GM12878 (cell line): ENCODE measurements at regions not wholly inside any gene's neighbourhood (a gene's known extent, or its start where the extent isn't known, plus 50 kb on each side); places are given as distances from the start of the nearest gene placed in this dataset.

Experiments used
- ATAC-seq: fragments of 200-7000 bp; cut with Tn5 transposase; 3 replicates; pipeline ENCODE4 v1.9.1; 2020; ENCODE audit warnings: mild to moderate bottlenecking, moderate library complexity
- BruUV-seq: library from RNA; stranded (reverse); fragments of 400-500 nt; replicated peaks from 2 replicates; lab custom pipeline; 2021; lab: Mats Ljungman, UMichigan
- CTCF ChIA-PET: fragments of 300-600 bp; sonication (Branson Sonifier 250); formaldehyde crosslinking; extraction: SDS; loops from one replicate; lab custom pipeline; 2021; ENCODE audit warnings: inconsistent platforms; lab: Yijun Ruan, JAX
- POLR2A ChIA-PET: fragments of 350-600 bp; formaldehyde crosslinking; extraction: SDS; loops from one replicate; lab custom pipeline; 2021; ENCODE audit warnings: inconsistent platforms; lab: Charles Lee
- RAD21 ChIA-PET: fragments of 300-600 bp; sonication (Branson Sonifier 250); formaldehyde crosslinking; loops from one replicate; lab custom pipeline; 2023; ENCODE audit warnings: antibody characterized with exemption; ENCODE audit not compliant: unreplicated experiment; lab: Charles Lee
- SMC1A ChIA-PET: fragments of 300-600 bp; sonication (Branson Sonifier 250); formaldehyde crosslinking; loops from one replicate; lab custom pipeline; 2023; ENCODE audit not compliant: unreplicated experiment, uncharacterized antibody; lab: Charles Lee
- DNase-seq: peaks from one replicate; pipeline ENCODE4 v3.0.0-alpha.2; 2011; ENCODE audit warnings: low read depth, low spot score
- FAIRE-seq: peaks from 3 replicates; lab custom pipeline; 2011; peaks lifted over from hg19 to GRCh38; lab: Jason Lieb, UNC
- H2AFZ ChIP-seq: 2 replicates; pipeline ENCODE4 v1.6.0; 2011; ENCODE audit warnings: low read depth, low read length, control low read depth; ENCODE audit not compliant: control insufficient read depth
- H3K27ac ChIP-seq: 2 replicates; pipeline ENCODE4 v1.5.1; 2011; ENCODE audit warnings: control low read depth; ENCODE audit not compliant: control insufficient read depth, insufficient read depth
- H3K27me3 ChIP-seq, 2 experiments: replicated peaks in 1 of 2; 2 replicates each; pipeline versions ENCODE4 v1.6.0 to v1.6.1; 2011; ENCODE audit warnings: low read length in 1 of 2; ENCODE audit not compliant: control insufficient read depth in 2 of 2, insufficient read depth in 2 of 2
- H3K36me3 ChIP-seq, 2 experiments: 2 replicates each; pipeline ENCODE4 v1.5.1; 2011; ENCODE audit warnings: low read length in 1 of 2; ENCODE audit not compliant: control insufficient read depth in 2 of 2, insufficient read depth in 2 of 2
- H3K4me1 ChIP-seq: 2 replicates; pipeline ENCODE4 v1.6.1; 2011; ENCODE audit warnings: mild to moderate bottlenecking, low read length, moderate library complexity, mixed read lengths; ENCODE audit not compliant: control insufficient read depth, insufficient read depth
- H3K4me2 ChIP-seq: 2 replicates; pipeline ENCODE4 v1.6.0; 2011; ENCODE audit warnings: control low read depth; ENCODE audit not compliant: control insufficient read depth, insufficient read depth
- H3K4me3 ChIP-seq: fragments of 200-600 bp; sonication (generic); 2 replicates; pipeline ENCODE4 v1.5.1; 2016
- H3K79me2 ChIP-seq: 2 replicates; pipeline ENCODE4 v1.6.0; 2011; ENCODE audit warnings: low read length; ENCODE audit not compliant: control insufficient read depth, insufficient read depth
- H3K9ac ChIP-seq: 2 replicates; pipeline ENCODE4 v1.8.0; 2011; ENCODE audit warnings: low read length, control low read depth, mixed read lengths; ENCODE audit not compliant: control insufficient read depth, insufficient read depth
- H3K9me3 ChIP-seq: replicated peaks from 3 replicates; pipeline ENCODE4 v1.5.1; 2011; ENCODE audit warnings: mild to moderate bottlenecking, low read length; ENCODE audit not compliant: control insufficient read depth, insufficient read depth
- H4K20me1 ChIP-seq: 2 replicates; pipeline ENCODE4 v1.6.0; 2011; ENCODE audit not compliant: control insufficient read depth, insufficient read depth
- ATF7 ChIP-seq: fragments of 450-650 bp; IDR thresholded peaks from 2 replicates; pipeline ENCODE4 v1.6.1; 2016; ENCODE audit warnings: low read depth, mild to moderate bottlenecking
- CBFB ChIP-seq: IDR thresholded peaks from 2 replicates; pipeline ENCODE4 v1.6.1; 2016; ENCODE audit warnings: antibody characterized with exemption, low read depth
- CHD4 ChIP-seq: fragments of 200-600 bp; sonication (generic); IDR thresholded peaks from 2 replicates; pipeline ENCODE4 v1.6.1; 2016; ENCODE audit warnings: mild to moderate bottlenecking
- DPF2 ChIP-seq: fragments of 450-650 bp; IDR thresholded peaks from 2 replicates; pipeline ENCODE4 v1.6.1; 2017; ENCODE audit warnings: mild to moderate bottlenecking
- EGR1 ChIP-seq, 2 experiments: IDR thresholded peaks; 1 replicate in 1 of 2; 2 replicates in 1 of 2; pipeline ENCODE4 v1.6.1; 2011 to 2012; ENCODE audit warnings: low read depth in 2 of 2, low read length in 2 of 2, borderline replicate concordance in 1 of 2, mild to moderate bottlenecking in 1 of 2, moderate library complexity in 1 of 2
- GABPA ChIP-seq: IDR thresholded peaks from 2 replicates; pipeline ENCODE4 v1.6.1; 2014; ENCODE audit warnings: antibody characterized with exemption, low read depth, mild to moderate bottlenecking, inconsistent platforms
- HDAC2 ChIP-seq: fragments of 200-600 bp; sonication (generic); IDR thresholded peaks from 2 replicates; pipeline ENCODE4 v1.6.1; 2017
- LARP7 ChIP-seq: fragments of 450-650 bp; IDR thresholded peaks from 2 replicates; pipeline ENCODE4 v1.6.1; 2017; ENCODE audit warnings: mild to moderate bottlenecking
- NBN ChIP-seq: fragments of 450-650 bp; IDR thresholded peaks from 2 replicates; pipeline ENCODE4 v1.6.1; 2016
- NR2C1 ChIP-seq: fragments of 450-650 bp; IDR thresholded peaks from 2 replicates; pipeline ENCODE4 v1.6.1; 2017; ENCODE audit warnings: antibody characterized with exemption, mild to moderate bottlenecking, moderate library complexity
- POLR2A ChIP-seq: IDR thresholded peaks from 2 replicates; pipeline ENCODE4 v1.6.1; 2011; ENCODE audit warnings: low read depth, mild to moderate bottlenecking, low read length
- POU2F2 ChIP-seq: IDR thresholded peaks from 3 replicates; pipeline ENCODE4 v1.6.1; 2011; ENCODE audit warnings: low read depth, mild to moderate bottlenecking, low read length, borderline replicate concordance
- RAD21 ChIP-seq: IDR thresholded peaks from 2 replicates; pipeline ENCODE4 v1.6.1; 2011; ENCODE audit warnings: mild to moderate bottlenecking, low read depth, low read length, moderate library complexity; ENCODE audit not compliant: insufficient read depth
- RB1 ChIP-seq: fragments of 450-650 bp; formaldehyde crosslinking; IDR thresholded peaks from 2 replicates; pipeline ENCODE4 v1.6.1; 2017; ENCODE audit warnings: mild to moderate bottlenecking, borderline replicate concordance
- STAT3 ChIP-seq: IDR thresholded peaks from 2 replicates; pipeline ENCODE4 v1.6.1; 2011; ENCODE audit warnings: low read depth, low read length, improper control_type of control experiment
- TCF7 ChIP-seq: IDR thresholded peaks from 2 replicates; pipeline ENCODE4 v1.6.1; 2014; ENCODE audit warnings: antibody characterized with exemption, borderline replicate concordance
- ZSCAN29 ChIP-seq: fragments of 450-650 bp; IDR thresholded peaks from 2 replicates; pipeline ENCODE4 v1.6.1; 2017; ENCODE audit warnings: mild to moderate bottlenecking, moderate library complexity
- WGBS: methylation state at CpG from one replicate; pipeline ENCODE4 v1.1.6; 2016; ENCODE audit warnings: low lambda C conversion rate; ENCODE audit not compliant: insufficient replicate concordance, insufficient coverage; ENCODE audit errors: missing lambda C conversion rate; 5-methylcytosine and 5-hydroxymethylcytosine counted together
- in situ Hi-C: fragments of 300-500 bp; cut with MboI; formaldehyde crosslinking; loops from 9 replicates; pipeline ENCODE4 v1.14.3; 2018; ENCODE audit warnings: mixed read lengths
- intact Hi-C: fragments of 100-400 bp; cut with micrococcal nuclease; formaldehyde crosslinking; loops from one replicate; pipeline ENCODE4 v1.14.2; 2022; ENCODE audit not compliant: unreplicated experiment
- TF ChIP-seq, protein P1 (sequence below): fragments of 450-650 bp; IDR thresholded peaks from 2 replicates; pipeline ENCODE4 v1.6.1; 2014; ENCODE audit warnings: mild to moderate bottlenecking
- TF ChIP-seq, protein P2 (sequence below): fragments of 450-650 bp; IDR thresholded peaks from 2 replicates; pipeline ENCODE4 v1.6.1; 2016; ENCODE audit warnings: mild to moderate bottlenecking

DNA sequence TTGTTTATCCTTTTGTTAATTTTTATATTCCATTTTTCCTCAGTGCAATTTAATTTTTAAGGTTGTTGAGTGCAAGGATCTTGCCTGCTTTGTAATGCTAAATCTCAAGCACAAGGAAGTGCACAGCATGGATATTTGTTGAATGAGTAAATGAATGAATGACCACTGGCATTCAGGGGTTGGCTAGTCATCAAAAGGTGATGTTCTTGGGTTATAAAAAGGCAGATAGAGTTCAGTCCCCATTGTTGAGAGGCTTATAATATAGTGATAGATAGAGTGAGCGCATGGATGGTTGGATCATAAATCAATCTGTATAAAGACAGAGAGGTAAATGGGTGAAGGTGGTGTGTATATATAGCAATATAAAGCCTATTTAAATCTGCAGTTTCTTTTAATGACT lies 193.2 kb upstream of the KLF6 start (continued):
- no peak for TF ChIP-seq EGR1 (IDR thresholded peaks at IDR 0.05; ENCODE audit: borderline replicate concordance in 1 of 2, low read depth in 2 of 2, low read length in 2 of 2)
- TF ChIP-seq, protein P1, sequence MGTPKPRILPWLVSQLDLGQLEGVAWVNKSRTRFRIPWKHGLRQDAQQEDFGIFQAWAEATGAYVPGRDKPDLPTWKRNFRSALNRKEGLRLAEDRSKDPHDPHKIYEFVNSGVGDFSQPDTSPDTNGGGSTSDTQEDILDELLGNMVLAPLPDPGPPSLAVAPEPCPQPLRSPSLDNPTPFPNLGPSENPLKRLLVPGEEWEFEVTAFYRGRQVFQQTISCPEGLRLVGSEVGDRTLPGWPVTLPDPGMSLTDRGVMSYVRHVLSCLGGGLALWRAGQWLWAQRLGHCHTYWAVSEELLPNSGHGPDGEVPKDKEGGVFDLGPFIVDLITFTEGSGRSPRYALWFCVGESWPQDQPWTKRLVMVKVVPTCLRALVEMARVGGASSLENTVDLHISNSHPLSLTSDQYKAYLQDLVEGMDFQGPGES = no peak
- TF ChIP-seq NBN = no peak
- no peak for TF ChIP-seq GABPA
- no peak for TF ChIP-seq POU2F2
- no peak for TF ChIP-seq TCF7

DNA sequence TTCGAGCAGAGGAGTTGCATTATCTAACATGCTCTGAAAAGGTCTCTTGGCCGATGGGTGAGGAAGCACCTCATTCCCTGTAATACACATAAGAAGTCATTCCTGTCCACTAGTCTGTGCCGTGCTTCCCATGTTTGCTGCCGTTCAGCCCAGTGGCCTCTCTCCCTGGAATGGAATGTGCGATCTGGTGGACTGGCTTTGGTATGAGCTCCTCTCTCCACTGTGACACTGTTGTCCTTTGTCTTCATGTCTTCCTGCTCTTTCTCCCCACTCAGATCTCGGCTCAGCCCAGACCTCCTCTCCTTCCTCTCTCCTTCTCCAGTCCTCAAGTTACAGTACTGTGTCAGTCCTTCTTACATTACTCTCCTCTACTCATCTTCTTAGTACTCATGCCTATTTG lies 192.8 kb upstream of the KLF6 start:
- SMC1A ChIA-PET = no interaction called here
- H3K4me1 ChIP-seq = peaks cover 4% of the 10 kb centered on the region; the same call in 1 of the 2 replicates

More for the DNA sequence above, 192.8 kb upstream of the KLF6 start:
- in situ Hi-C loops (no loop called here), intact Hi-C loops (no loop called here)
- Histone ChIP-seq H2AFZ (no peak overlapping the region), H3K9ac (no peak overlapping the region), H3K4me2 (no peak overlapping the region), H3K27ac (no peak overlapping the region), H3K79me2 (no peaks in the 10 kb centered on the region), H4K20me1 (no peaks in the 10 kb centered on the region), H3K9me3 (peaks cover 3% of the 10 kb centered on the region; the same call in 1 of the 3 replicates), H3K36me3 (no peaks in the 10 kb centered on the region), H3K27me3 (no peaks in the 10 kb centered on the region), H3K4me3 (no peak overlapping the region)
- CTCF ChIA-PET = no interaction called here
- RAD21 ChIA-PET = no interaction called here
- FAIRE-seq (no peak), ATAC-seq (no peak), DNase-seq (no peak)
- no TSS peak for BruUV-seq
- TF ChIP-seq, protein P2, sequence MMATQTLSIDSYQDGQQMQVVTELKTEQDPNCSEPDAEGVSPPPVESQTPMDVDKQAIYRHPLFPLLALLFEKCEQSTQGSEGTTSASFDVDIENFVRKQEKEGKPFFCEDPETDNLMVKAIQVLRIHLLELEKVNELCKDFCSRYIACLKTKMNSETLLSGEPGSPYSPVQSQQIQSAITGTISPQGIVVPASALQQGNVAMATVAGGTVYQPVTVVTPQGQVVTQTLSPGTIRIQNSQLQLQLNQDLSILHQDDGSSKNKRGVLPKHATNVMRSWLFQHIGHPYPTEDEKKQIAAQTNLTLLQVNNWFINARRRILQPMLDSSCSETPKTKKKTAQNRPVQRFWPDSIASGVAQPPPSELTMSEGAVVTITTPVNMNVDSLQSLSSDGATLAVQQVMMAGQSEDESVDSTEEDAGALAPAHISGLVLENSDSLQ = no peak
- TF ChIP-seq ZSCAN29 (no peak), LARP7 (no peak), NR2C1 (no peak), HDAC2 (no peak), RB1 (no peak), RAD21 (no peak), CBFB (no peak), STAT3 (no peak), POLR2A (no peak), CHD4 (no peak), DPF2 (no peak), ATF7 (no peak)
- POLR2A ChIA-PET = no interaction called here
- WGBS = 76% methylated on average over 6 of the region's 6 CpGs
